ENCODE measurements at regions not wholly inside any gene's neighbourhood (a gene's known extent, or its start where the extent isn't known, plus 50 kb on each side); places are given as distances from the start of the nearest gene placed in this dataset.

- TF ChIP-seq, protein P1, sequence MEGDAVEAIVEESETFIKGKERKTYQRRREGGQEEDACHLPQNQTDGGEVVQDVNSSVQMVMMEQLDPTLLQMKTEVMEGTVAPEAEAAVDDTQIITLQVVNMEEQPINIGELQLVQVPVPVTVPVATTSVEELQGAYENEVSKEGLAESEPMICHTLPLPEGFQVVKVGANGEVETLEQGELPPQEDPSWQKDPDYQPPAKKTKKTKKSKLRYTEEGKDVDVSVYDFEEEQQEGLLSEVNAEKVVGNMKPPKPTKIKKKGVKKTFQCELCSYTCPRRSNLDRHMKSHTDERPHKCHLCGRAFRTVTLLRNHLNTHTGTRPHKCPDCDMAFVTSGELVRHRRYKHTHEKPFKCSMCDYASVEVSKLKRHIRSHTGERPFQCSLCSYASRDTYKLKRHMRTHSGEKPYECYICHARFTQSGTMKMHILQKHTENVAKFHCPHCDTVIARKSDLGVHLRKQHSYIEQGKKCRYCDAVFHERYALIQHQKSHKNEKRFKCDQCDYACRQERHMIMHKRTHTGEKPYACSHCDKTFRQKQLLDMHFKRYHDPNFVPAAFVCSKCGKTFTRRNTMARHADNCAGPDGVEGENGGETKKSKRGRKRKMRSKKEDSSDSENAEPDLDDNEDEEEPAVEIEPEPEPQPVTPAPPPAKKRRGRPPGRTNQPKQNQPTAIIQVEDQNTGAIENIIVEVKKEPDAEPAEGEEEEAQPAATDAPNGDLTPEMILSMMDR (conservative IDR thresholded peaks at IDR 0.05; ENCODE audit: low read length): no peak
- no peak for TF ChIP-seq EZH2phosphoT487 (IDR thresholded peaks at IDR 0.05; ENCODE audit: borderline replicate concordance, low read depth, low read length)
Observed at GRCh38 chr1:221188458-221188857, 309.2 kb downstream of the HLX start.
